GM21367 (cell line): ENCODE measurements at regions not wholly inside any gene's neighbourhood (a gene's known extent, or its start where the extent isn't known, plus 50 kb on each side); places are given as distances from the start of the nearest gene placed in this dataset.

Source experiments
- ATAC-seq: cut with Tn5 transposase; IDR thresholded peaks from one replicate; pipeline ENCODE4 v1.9.1; 2021; ENCODE audit not compliant: unreplicated experiment

- no peak for ATAC-seq
Measured at GRCh38 chr5:98631311-98632054, 142.0 kb upstream of the RGMB start.

GRCh38 chr5:98635656-98636055 lies 137.8 kb upstream of the RGMB start:
- ATAC-seq = no peak

GRCh38 chr5:98637116-98637515 lies 136.3 kb upstream of the RGMB start:
- no peak for ATAC-seq

GRCh38 chr5:98637557-98637956 lies 135.9 kb upstream of the RGMB start:
- no peak for ATAC-seq

GRCh38 chr5:98638111-98638510 lies 135.4 kb upstream of the RGMB start:
- no peak for ATAC-seq

GRCh38 chr5:98638701-98639100 lies 134.8 kb upstream of the RGMB start:
- no peak for ATAC-seq

- no peak for ATAC-seq
Measured at GRCh38 chr5:98639274-98639673, 134.2 kb upstream of the RGMB start.

GRCh38 chr5:98641671-98642070 lies 131.8 kb upstream of the RGMB start:
- ATAC-seq = no peak

GRCh38 chr5:98643569-98643968 lies 129.9 kb upstream of the RGMB start:
- ATAC-seq = no peak

GRCh38 chr5:98651715-98652114 lies 121.7 kb upstream of the RGMB start:
- no peak for ATAC-seq

GRCh38 chr5:98656125-98656795 lies 117.2 kb upstream of the RGMB start:
- ATAC-seq = no peak

GRCh38 chr5:98656796-98657195 lies 116.7 kb upstream of the RGMB start:
- no peak for ATAC-seq

- no peak for ATAC-seq
Measured at GRCh38 chr5:98657559-98657958, 115.9 kb upstream of the RGMB start.

GRCh38 chr5:98663521-98663920 lies 109.9 kb upstream of the RGMB start:
- no peak for ATAC-seq

- ATAC-seq = no peak
Measured at GRCh38 chr5:98664736-98665135, 108.7 kb upstream of the RGMB start.

- no peak for ATAC-seq
Measured at GRCh38 chr5:98679963-98680362, 93.5 kb upstream of the RGMB start.

GRCh38 chr5:98690002-98690401 lies 83.5 kb upstream of the RGMB start:
- ATAC-seq = no peak

- ATAC-seq = no peak
Measured at GRCh38 chr5:98694902-98695301, 78.6 kb upstream of the RGMB start.

GRCh38 chr5:98698359-98698758 lies 75.1 kb upstream of the RGMB start:
- no peak for ATAC-seq

- no peak for ATAC-seq
Measured at GRCh38 chr5:98700730-98701129, 72.7 kb upstream of the RGMB start.

- ATAC-seq = no peak
Measured at GRCh38 chr5:98705841-98706240, 67.6 kb upstream of the RGMB start.

- no peak for ATAC-seq
Measured at GRCh38 chr5:98709681-98710080, 63.8 kb upstream of the RGMB start.

- no peak for ATAC-seq
Measured at GRCh38 chr5:98713027-98713426, 60.4 kb upstream of the RGMB start.
